GM13976 (cell line): ENCODE measurements at regions not wholly inside any gene's neighbourhood (a gene's known extent, or its start where the extent isn't known, plus 50 kb on each side); places are given as distances from the start of the nearest gene placed in this dataset.

Experiments used
- DNase-seq: peaks from one replicate; pipeline ENCODE4 v3.0.0; 2012; ENCODE audit warnings: low spot score
- CTCF ChIP-seq: IDR thresholded peaks from 2 replicates; pipeline ENCODE4 v1.5.1; 2012; ENCODE audit warnings: borderline replicate concordance, mild to moderate bottlenecking; ENCODE audit not compliant: insufficient read depth; ENCODE audit errors: extremely low read depth, missing control alignments, control extremely low read depth
- in situ Hi-C: fragments of 300-500 bp; cut with MboI; formaldehyde crosslinking; loops from one replicate; pipeline ENCODE4 v1.12.0; 2022; ENCODE audit warnings: low sequenced_read_pairs, mixed read lengths, inconsistent platforms; ENCODE audit not compliant: unreplicated experiment

GRCh38 chr4:163017135-163017534 lies 149.6 kb downstream of the NAF1 start:
- no peak for DNase-seq
- in situ Hi-C loops: no loop called here
- TF ChIP-seq CTCF: no peak

- in situ Hi-C loops: no loop called here
- no peak for DNase-seq
- no peak for TF ChIP-seq CTCF
Observed at GRCh38 chr4:163012816-163013215, 153.9 kb downstream of the NAF1 start.

GRCh38 chr4:163003979-163004378 lies 162.7 kb downstream of the NAF1 start:
- no peak for DNase-seq
- TF ChIP-seq CTCF: no peak
- in situ Hi-C loops: no loop called here

GRCh38 chr4:162988530-162988929 lies 178.2 kb downstream of the NAF1 start:
- DNase-seq: no peak
- in situ Hi-C loops: no loop called here
- TF ChIP-seq CTCF: no peak

GRCh38 chr4:162985131-162985530 lies 181.6 kb downstream of the NAF1 start:
- no peak for DNase-seq
- in situ Hi-C loops: no loop called here
- no peak for TF ChIP-seq CTCF

GRCh38 chr4:162984621-162985020 lies 182.1 kb downstream of the NAF1 start:
- in situ Hi-C loops: no loop called here
- DNase-seq: no peak
- no peak for TF ChIP-seq CTCF

- TF ChIP-seq CTCF: no peak
- DNase-seq: no peak
- in situ Hi-C loops: no loop called here
Observed at GRCh38 chr4:162981823-162982222, 184.9 kb downstream of the NAF1 start.
